HL-60 (cell line): ENCODE measurements at regions not wholly inside any gene's neighbourhood (a gene's known extent, or its start where the extent isn't known, plus 50 kb on each side); places are given as distances from the start of the nearest gene placed in this dataset.

Source experiments
- DNase-seq, 2 experiments: peaks; one replicate each; pipeline ENCODE4 v3.0.0-alpha.2; 2010 to 2020; ENCODE audit warnings: low read depth in 1 of 2, low spot score in 1 of 2
- H3K27ac ChIP-seq: fragments of 250-450 bp; sonication (Bioruptor Pico); replicated peaks from 2 replicates; pipeline ENCODE4 v1.5.1; 2020; ENCODE audit warnings: mild to moderate bottlenecking, moderate library complexity
- H3K27me3 ChIP-seq: fragments of 250-450 bp; sonication (Bioruptor Pico); 2 replicates; pipeline ENCODE4 v1.5.1; 2021; ENCODE audit warnings: mild to moderate bottlenecking, moderate library complexity; ENCODE audit not compliant: insufficient read depth, poor library complexity, severe bottlenecking
- H3K4me3 ChIP-seq: replicated peaks from 2 replicates; pipeline ENCODE4 v1.5.1; 2011; ENCODE audit warnings: mild to moderate bottlenecking, control low read depth, low read length; ENCODE audit not compliant: insufficient read depth
- CTCF ChIP-seq: IDR thresholded peaks from one replicate; pipeline ENCODE4 v1.5.1; 2011; ENCODE audit warnings: low read length, control low read depth, inconsistent platforms; ENCODE audit not compliant: insufficient read depth
- GABPA ChIP-seq: IDR thresholded peaks from 2 replicates; pipeline ENCODE4 v1.6.1; 2012; ENCODE audit warnings: low read depth
- POLR2AphosphoS5 ChIP-seq: IDR thresholded peaks from 2 replicates; pipeline ENCODE4 v1.6.1; 2012; ENCODE audit warnings: low read depth
- REST ChIP-seq: IDR thresholded peaks from 2 replicates; pipeline ENCODE4 v1.6.1; 2012; ENCODE audit warnings: low read depth; ENCODE audit not compliant: insufficient replicate concordance
- SPI1 ChIP-seq: IDR thresholded peaks from 2 replicates; pipeline ENCODE4 v1.6.1; 2012; ENCODE audit warnings: low read depth, mild to moderate bottlenecking, borderline replicate concordance

- Histone ChIP-seq H3K27me3 (no peaks in the 10 kb centered on the region), H3K27ac (no peak overlapping the region), H3K4me3 (no peak overlapping the region)
- TF ChIP-seq GABPA: no peak
- no peak for TF ChIP-seq POLR2AphosphoS5
- no peak for TF ChIP-seq CTCF
- TF ChIP-seq SPI1: no peak
- TF ChIP-seq REST: no peak
- no peak for DNase-seq
Observed at GRCh38 chr7:130989101-130989795, 255.2 kb upstream of the KLF14 start.

GRCh38 chr7:130990178-130990832 is 256.3 kb upstream of the KLF14 start:
- TF ChIP-seq REST (no peak), CTCF (no peak), GABPA (no peak), SPI1 (no peak), POLR2AphosphoS5 (no peak)
- Histone ChIP-seq H3K27ac (no peak overlapping the region), H3K4me3 (no peak overlapping the region), H3K27me3 (no peaks in the 10 kb centered on the region)
- DNase-seq: no peak

GRCh38 chr7:130993671-130994365 is 259.8 kb upstream of the KLF14 start:
- H3K27ac ChIP-seq: no peak overlapping the region
- TF ChIP-seq POLR2AphosphoS5 (no peak), GABPA (no peak), CTCF (no peak), REST (no peak), SPI1 (no peak)
- no peak for DNase-seq
- no peak overlapping the region for H3K4me3 ChIP-seq
- H3K27me3 ChIP-seq: no peaks in the 10 kb centered on the region
